ENCODE measurements at regions not wholly inside any gene's neighbourhood (a gene's known extent, or its start where the extent isn't known, plus 50 kb on each side); places are given as distances from the start of the nearest gene placed in this dataset.
A peak's percentile ranks its signal among the peaks of the same experiment; 100 is the strongest.
"Not testable (repeated sequence)": the region's sequence is repeated elsewhere in the genome, so short reads cannot be mapped to it uniquely, and the experiment has no call there.

DNA sequence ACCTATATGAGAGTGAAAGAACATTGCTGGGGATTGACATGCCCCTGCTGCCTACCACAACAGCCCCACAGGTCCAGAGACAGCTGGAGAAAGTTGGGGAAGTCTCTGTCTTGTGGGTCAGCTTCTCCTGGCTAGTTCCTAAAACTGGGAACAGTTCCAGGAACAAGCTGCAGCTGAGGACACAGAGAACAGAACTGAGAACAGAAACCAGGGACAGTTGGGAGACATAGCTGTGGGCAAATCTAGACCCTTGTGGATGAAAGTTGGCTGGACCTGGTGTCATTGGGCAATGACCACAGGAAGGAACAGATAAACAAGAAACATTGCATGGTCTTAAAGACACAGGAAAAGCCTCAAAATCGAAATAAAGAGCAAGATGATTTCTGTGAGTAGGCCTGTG lies 58.3 kb upstream of the MOCS2 start:
- Histone ChIP-seq H3K27ac (no peak overlapping the region), H3K36me3 (no peaks in the 10 kb centered on the region), H3K27me3 (no peaks in the 10 kb centered on the region), H3K4me1 (peaks cover 13 to 15% of the 10 kb centered on the region in 2 donors), H3K9me3 (no peaks in the 10 kb centered on the region), H3K4me3 (replicated peaks in 1 of 3) (no peak overlapping the region)
- intact Hi-C loops (cut with DNase I), result no loop called here
- no peak for TF ChIP-seq POLR2A (IDR thresholded peaks at IDR 0.05)
- TF ChIP-seq, protein P1, sequence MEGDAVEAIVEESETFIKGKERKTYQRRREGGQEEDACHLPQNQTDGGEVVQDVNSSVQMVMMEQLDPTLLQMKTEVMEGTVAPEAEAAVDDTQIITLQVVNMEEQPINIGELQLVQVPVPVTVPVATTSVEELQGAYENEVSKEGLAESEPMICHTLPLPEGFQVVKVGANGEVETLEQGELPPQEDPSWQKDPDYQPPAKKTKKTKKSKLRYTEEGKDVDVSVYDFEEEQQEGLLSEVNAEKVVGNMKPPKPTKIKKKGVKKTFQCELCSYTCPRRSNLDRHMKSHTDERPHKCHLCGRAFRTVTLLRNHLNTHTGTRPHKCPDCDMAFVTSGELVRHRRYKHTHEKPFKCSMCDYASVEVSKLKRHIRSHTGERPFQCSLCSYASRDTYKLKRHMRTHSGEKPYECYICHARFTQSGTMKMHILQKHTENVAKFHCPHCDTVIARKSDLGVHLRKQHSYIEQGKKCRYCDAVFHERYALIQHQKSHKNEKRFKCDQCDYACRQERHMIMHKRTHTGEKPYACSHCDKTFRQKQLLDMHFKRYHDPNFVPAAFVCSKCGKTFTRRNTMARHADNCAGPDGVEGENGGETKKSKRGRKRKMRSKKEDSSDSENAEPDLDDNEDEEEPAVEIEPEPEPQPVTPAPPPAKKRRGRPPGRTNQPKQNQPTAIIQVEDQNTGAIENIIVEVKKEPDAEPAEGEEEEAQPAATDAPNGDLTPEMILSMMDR (IDR thresholded peaks at IDR 0.05), result no peak
- peak; percentile 12 to 15 for DNase-seq
- WGBS, 2 donors, result 44 to 67% methylated on average over 1 of the region's 1 CpG

GRCh38 chr5:53169933-53170332 lies 60.4 kb upstream of the MOCS2 start:
- Histone ChIP-seq H3K36me3 (no peaks in the 10 kb centered on the region), H3K27me3 (no peaks in the 10 kb centered on the region), H3K4me3 (replicated peaks in 1 of 3) (no peak overlapping the region), H3K9me3 (no peaks in the 10 kb centered on the region), H3K4me1 (peaks cover 3 to 8% of the 10 kb centered on the region in 2 donors), H3K27ac (no peak overlapping the region)
- 80 to 82% methylated on average over 3 of the region's 3 CpGs for WGBS, 2 donors
- TF ChIP-seq POLR2A (IDR thresholded peaks at IDR 0.05), result no peak
- TF ChIP-seq, protein P1 (IDR thresholded peaks at IDR 0.05), result no peak
- intact Hi-C loops (cut with DNase I), result loop anchor here (10.0 kb wide), 1 partner anchor 265 kb away; no protein-coding TSS in a partner anchor
- no peak for DNase-seq

DNA sequence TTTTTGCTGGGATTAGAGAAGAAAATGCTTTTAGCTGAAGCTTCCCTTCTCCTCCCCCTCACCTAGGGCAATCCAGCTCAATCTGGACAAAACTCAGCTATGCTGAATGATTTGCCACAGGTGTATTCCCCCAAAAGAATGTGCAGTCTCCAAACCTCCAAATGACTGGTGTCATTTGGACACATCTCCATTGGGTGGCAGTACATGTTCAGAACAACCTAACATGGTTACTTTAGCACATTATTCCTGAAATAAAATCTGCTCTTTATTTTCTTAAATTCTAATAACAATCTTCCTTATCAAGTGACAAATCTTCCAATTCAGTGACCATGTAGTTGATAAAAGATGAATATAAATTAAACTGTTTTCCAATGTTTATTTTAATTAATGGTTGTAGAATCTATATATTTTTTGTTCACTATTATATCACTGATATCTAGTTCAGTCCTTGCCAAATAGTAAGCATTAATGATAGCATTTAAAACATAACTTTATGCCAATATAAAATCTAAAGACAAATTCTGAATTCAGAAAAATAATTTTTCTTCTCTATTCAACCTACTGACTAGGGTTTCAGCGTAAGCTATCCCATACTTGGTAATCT lies 61.3 kb upstream of the MOCS2 start:
- Histone ChIP-seq H3K9me3 (no peaks in the 10 kb centered on the region), H3K27ac (no peak overlapping the region), H3K4me3 (replicated peaks in 1 of 3) (no peak overlapping the region), H3K36me3 (no peaks in the 10 kb centered on the region), H3K27me3 (no peaks in the 10 kb centered on the region), H3K4me1 (peaks cover 0 to 5% of the 10 kb centered on the region in 2 donors)
- peak in 1 of 2 donors; percentile 13 for DNase-seq
- intact Hi-C loops (cut with DNase I), result loop anchor here (10.0 kb wide), 1 partner anchor 264 kb away; no protein-coding TSS in a partner anchor
- WGBS, 2 donors, result 93 to 94% methylated on average over 1 of the region's 1 CpG
- no peak for TF ChIP-seq POLR2A (IDR thresholded peaks at IDR 0.05)
- TF ChIP-seq, protein P1 (IDR thresholded peaks at IDR 0.05), result peak in 3 of 6 experiments; percentile 56 to 58 (median 57)

DNA sequence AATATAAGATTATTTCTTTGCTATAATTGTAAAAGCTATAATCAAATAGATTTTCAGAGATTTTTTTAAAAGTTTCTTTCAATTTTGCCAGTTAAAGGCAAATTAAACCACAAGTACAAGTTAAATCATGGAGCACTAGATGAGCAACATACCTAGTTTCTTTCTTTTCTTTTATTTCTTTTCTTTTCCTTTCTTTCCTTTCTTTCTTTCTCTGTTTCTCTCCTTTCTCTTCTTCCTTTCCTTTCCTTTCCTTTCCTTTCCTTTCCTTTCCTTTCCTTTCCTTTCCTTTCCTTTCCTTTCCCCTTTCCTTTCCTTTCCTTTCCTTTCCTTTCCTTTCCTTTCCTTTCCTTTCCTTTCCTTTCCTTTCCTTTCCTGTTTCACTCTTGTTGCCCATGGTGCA lies 62.5 kb upstream of the MOCS2 start:
- intact Hi-C loops (cut with DNase I), result loop anchor here (10.0 kb wide), 1 partner anchor 263 kb away; no protein-coding TSS in a partner anchor

DNA sequence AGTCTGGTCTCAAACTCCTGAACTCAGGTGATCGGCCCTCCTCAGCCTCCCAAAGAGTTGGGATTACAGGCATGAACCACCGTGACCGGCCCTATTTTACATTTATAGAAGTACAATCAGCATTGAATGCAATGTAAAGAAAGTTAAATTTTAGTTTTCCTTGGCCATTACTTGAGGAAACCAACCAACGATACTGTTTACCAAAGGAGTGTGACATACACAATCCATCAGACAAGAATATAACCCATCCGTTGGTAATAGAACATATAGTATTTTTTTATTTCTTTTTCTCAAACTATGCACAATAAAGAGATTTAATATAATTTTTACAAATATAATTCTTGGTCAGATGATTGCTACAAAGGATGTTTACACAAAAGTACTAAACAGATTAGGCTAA lies 63.1 kb upstream of the MOCS2 start:
- Histone ChIP-seq H3K9me3 (no peaks in the 10 kb centered on the region), H3K36me3 (no peaks in the 10 kb centered on the region), H3K27me3 (no peaks in the 10 kb centered on the region), H3K4me1 (no peaks in the 10 kb centered on the region), H3K4me3 (replicated peaks in 1 of 3) (no peak overlapping the region), H3K27ac (no peak overlapping the region)
- intact Hi-C loops (cut with DNase I), result loop anchor here (10.0 kb wide), 1 partner anchor 262 kb away; no protein-coding TSS in a partner anchor
- 96 to 98% methylated on average over 5 of the region's 5 CpGs for WGBS, 2 donors
- no peak for DNase-seq
- no peak for TF ChIP-seq POLR2A (IDR thresholded peaks at IDR 0.05)
- TF ChIP-seq, protein P1 (IDR thresholded peaks at IDR 0.05), result no peak

More for the DNA sequence above, 62.5 kb upstream of the MOCS2 start:
- H3K27ac ChIP-seq; H3K9me3 ChIP-seq; H3K4me1 ChIP-seq; H3K27me3 ChIP-seq; H3K36me3 ChIP-seq; DNase-seq; H3K4me3 ChIP-seq (replicated peaks in 1 of 3): not testable (repeated sequence)
